Parathyroid adenoma (tissue), 2 donors: ENCODE measurements at regions not wholly inside any gene's neighbourhood (a gene's known extent, or its start where the extent isn't known, plus 50 kb on each side); places are given as distances from the start of the nearest gene placed in this dataset.
"Not testable (repeated sequence)": the region's sequence is repeated elsewhere in the genome, so short reads cannot be mapped to it uniquely, and the experiment has no call there.

Experiments
- H2AFZ ChIP-seq: fragments of 300-600 bp; sonication (generic); one replicate; pipeline ENCODE4 v1.7.0; 2017; ENCODE audit warnings: antibody characterized with exemption, mild to moderate bottlenecking
- H3K27ac ChIP-seq: fragments of 300-600 bp; sonication (generic); one replicate; pipeline ENCODE4 v1.7.0; 2017
- H3K27me3 ChIP-seq: fragments of 300-600 bp; sonication (generic); one replicate; pipeline ENCODE4 v1.7.0; 2017; ENCODE audit warnings: low read length; ENCODE audit not compliant: control insufficient read depth, insufficient read depth
- H3K36me3 ChIP-seq: fragments of 300-600 bp; sonication (generic); one replicate; pipeline ENCODE4 v1.7.0; 2017; ENCODE audit warnings: low read length; ENCODE audit not compliant: control insufficient read depth, insufficient read depth
- H3K4me1 ChIP-seq: fragments of 300-600 bp; sonication (generic); one replicate; pipeline ENCODE4 v1.7.0; 2017; ENCODE audit warnings: control low read depth
- H3K4me2 ChIP-seq: fragments of 300-600 bp; sonication (generic); one replicate; pipeline ENCODE4 v1.7.0; 2017; ENCODE audit warnings: low read length
- H3K4me3 ChIP-seq: fragments of 300-600 bp; sonication (generic); one replicate; pipeline ENCODE4 v1.7.0; 2017; ENCODE audit warnings: low read depth, low read length
- H3K79me2 ChIP-seq: fragments of 300-600 bp; sonication (generic); one replicate; pipeline ENCODE4 v1.7.0; 2017; ENCODE audit warnings: control low read depth
- H3K9ac ChIP-seq: fragments of 300-600 bp; sonication (generic); one replicate; pipeline ENCODE4 v1.7.0; 2017; ENCODE audit warnings: mild to moderate bottlenecking
- H3K9me3 ChIP-seq: fragments of 300-600 bp; sonication (generic); one replicate; pipeline ENCODE4 v1.7.0; 2017; ENCODE audit warnings: low read length; ENCODE audit not compliant: control insufficient read depth
- TF ChIP-seq, protein P1 (sequence below): fragments of 300-600 bp; sonication (generic); IDR thresholded peaks from one replicate; pipeline ENCODE4 v1.7.0; 2017; ENCODE audit warnings: antibody characterized with exemption, mild to moderate bottlenecking
- donor health status: primary hyperparathyroidism.

DNA sequence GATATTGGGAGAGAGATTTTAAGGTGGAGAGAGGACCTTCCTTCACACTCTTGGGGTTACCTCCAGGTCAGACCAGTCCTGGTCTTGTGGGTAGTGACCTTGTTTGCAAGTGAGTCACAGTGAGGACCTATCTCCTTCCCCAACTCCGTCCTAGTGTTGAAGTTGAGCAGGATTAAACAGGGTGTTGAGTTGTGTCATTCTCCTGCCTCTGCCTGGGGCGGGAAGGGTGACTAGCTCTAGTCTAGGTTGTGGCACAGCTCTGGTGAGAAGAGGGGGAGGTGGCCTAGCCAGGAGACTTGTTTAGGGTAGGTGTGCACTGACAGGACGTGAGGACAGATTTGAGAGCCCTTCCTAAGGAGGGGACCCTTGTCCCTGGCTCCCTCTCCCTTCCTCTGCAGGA is 119.6 kb upstream of the PITX1 start:
- Histone ChIP-seq H3K79me2 (no peaks in the 10 kb centered on the region), H2AFZ (no peak overlapping the region), H3K4me1 (no peaks in the 10 kb centered on the region), H3K9ac (no peak overlapping the region), H3K9me3 (no peaks in the 10 kb centered on the region), H3K27ac (no peak overlapping the region), H3K36me3 (no peaks in the 10 kb centered on the region), H3K4me3 (no peak overlapping the region), H3K27me3 (no peaks in the 10 kb centered on the region), H3K4me2 (no peak overlapping the region)
- TF ChIP-seq, protein P1, sequence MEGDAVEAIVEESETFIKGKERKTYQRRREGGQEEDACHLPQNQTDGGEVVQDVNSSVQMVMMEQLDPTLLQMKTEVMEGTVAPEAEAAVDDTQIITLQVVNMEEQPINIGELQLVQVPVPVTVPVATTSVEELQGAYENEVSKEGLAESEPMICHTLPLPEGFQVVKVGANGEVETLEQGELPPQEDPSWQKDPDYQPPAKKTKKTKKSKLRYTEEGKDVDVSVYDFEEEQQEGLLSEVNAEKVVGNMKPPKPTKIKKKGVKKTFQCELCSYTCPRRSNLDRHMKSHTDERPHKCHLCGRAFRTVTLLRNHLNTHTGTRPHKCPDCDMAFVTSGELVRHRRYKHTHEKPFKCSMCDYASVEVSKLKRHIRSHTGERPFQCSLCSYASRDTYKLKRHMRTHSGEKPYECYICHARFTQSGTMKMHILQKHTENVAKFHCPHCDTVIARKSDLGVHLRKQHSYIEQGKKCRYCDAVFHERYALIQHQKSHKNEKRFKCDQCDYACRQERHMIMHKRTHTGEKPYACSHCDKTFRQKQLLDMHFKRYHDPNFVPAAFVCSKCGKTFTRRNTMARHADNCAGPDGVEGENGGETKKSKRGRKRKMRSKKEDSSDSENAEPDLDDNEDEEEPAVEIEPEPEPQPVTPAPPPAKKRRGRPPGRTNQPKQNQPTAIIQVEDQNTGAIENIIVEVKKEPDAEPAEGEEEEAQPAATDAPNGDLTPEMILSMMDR, result no peak

DNA sequence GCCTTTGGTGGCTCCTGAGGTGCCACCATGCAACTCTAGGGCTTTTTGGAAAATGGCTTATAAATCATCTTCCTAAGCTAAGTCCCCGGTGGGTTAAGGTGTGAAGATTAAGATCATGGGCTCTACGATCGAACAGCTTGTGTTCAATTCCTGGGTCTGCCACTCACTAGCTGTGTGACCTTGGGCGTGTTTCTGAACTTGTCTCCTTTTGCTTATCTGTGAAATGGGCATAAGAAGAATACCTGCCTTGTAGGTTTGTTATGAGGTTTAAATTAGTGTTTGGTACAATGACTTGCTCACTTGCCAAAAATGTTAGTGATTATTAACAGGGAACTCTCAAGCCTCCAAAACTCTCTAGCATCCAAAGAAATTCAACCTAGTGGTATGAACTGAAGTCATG is 119.2 kb upstream of the PITX1 start:
- H2AFZ ChIP-seq, result no peak overlapping the region
- H3K79me2 ChIP-seq, result no peaks in the 10 kb centered on the region
- no peaks in the 10 kb centered on the region for H3K4me1 ChIP-seq
- H3K36me3 ChIP-seq, result no peaks in the 10 kb centered on the region
- no peak overlapping the region for H3K9ac ChIP-seq
- no peaks in the 10 kb centered on the region for H3K9me3 ChIP-seq
- TF ChIP-seq, protein P1, result no peak
- no peak overlapping the region for H3K4me3 ChIP-seq
- H3K27ac ChIP-seq, result no peak overlapping the region
- no peaks in the 10 kb centered on the region for H3K27me3 ChIP-seq
- no peak overlapping the region for H3K4me2 ChIP-seq

DNA sequence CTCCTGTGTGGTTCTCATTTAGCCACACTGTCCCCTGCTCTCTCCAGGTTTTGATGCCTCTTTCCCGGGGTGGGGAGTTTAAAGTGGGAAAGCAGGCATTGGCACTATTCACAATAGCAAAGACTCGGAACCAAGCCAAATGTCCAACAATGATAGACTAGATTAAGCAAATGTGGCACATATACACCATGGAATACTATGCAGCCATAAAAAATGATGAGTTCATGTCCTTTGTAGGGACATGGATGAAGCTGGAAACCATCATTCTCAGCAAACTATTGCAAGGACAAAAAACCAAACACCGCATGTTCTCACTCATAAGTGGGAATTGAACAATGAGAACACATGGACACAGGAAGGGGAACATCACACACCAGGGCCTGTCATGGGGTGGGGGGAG is 117.6 kb upstream of the PITX1 start:
- H3K27me3 ChIP-seq, H3K4me3 ChIP-seq, H3K27ac ChIP-seq, H3K4me1 ChIP-seq, H3K9ac ChIP-seq, H2AFZ ChIP-seq, H3K9me3 ChIP-seq, H3K79me2 ChIP-seq, H3K4me2 ChIP-seq, H3K36me3 ChIP-seq: not testable (repeated sequence)

DNA sequence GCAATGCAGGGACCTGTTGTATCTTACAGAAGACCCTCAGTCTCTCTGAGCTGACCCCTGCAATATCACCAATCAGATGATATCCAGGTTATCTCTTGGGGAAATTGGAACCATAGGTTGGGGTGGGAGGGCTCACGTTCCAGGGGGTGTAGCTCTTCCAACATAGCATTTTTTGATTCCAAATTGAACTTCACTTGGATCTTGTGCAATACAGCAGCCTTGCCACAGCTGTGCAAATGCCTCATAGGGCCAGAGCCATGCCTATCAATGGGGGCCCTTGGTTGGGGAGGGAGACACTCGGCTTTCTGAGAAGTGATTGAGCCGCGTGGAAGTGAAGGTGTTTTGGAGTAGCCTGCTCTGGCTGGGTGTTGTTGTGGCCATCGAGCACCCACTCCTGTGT is 117.2 kb upstream of the PITX1 start:
- Histone ChIP-seq H2AFZ (no peak overlapping the region), H3K27me3 (no peaks in the 10 kb centered on the region), H3K27ac (no peak overlapping the region), H3K4me2 (no peak overlapping the region), H3K79me2 (no peaks in the 10 kb centered on the region), H3K4me1 (no peaks in the 10 kb centered on the region), H3K9ac (no peak overlapping the region), H3K9me3 (no peaks in the 10 kb centered on the region), H3K4me3 (no peak overlapping the region), H3K36me3 (no peaks in the 10 kb centered on the region)
- TF ChIP-seq, protein P1, result no peak

DNA sequence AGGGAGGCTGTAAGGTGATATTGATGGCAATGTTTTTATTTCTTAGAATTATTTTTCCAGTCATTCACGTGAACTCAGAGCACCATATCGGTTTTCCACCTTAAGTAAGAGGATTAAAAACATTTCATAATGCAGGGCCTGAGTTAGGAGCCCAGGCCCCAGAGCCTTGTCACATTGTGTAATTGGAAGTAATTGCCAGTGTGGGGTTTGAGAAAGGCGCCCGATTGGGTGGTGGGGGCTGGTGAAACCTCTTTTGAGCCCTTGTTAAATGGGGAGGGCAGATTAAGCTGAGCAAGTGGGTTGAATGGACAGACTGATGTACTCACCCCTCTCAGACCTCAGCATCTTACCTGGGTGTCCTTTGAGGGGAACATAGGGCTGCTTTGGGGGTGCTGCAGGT is 116.7 kb upstream of the PITX1 start:
- Histone ChIP-seq H3K27me3 (no peaks in the 10 kb centered on the region), H3K79me2 (no peaks in the 10 kb centered on the region), H3K4me1 (no peaks in the 10 kb centered on the region), H3K27ac (no peak overlapping the region), H2AFZ (no peak overlapping the region), H3K4me2 (no peak overlapping the region), H3K9me3 (no peaks in the 10 kb centered on the region), H3K36me3 (no peaks in the 10 kb centered on the region), H3K4me3 (no peak overlapping the region), H3K9ac (no peak overlapping the region)
- TF ChIP-seq, protein P1, result no peak
